Gastroesophageal sphincter (tissue), 3 donors: ENCODE measurements at regions not wholly inside any gene's neighbourhood (a gene's known extent, or its start where the extent isn't known, plus 50 kb on each side); places are given as distances from the start of the nearest gene placed in this dataset.

Source experiments
- CTCF ChIP-seq, 4 experiments: fragments of 200-600 bp in 2 of 4; fragments of 450-650 bp in 2 of 4; sonication (generic) in 1 of 4; IDR thresholded peaks; one replicate each; pipeline ENCODE4 v1.5.1; 2017 to 2019; ENCODE audit warnings: antibody characterized with exemption in 4 of 4, mild to moderate bottlenecking in 2 of 4, moderate library complexity in 2 of 4
- EP300 ChIP-seq: sonication (generic); formaldehyde crosslinking; IDR thresholded peaks from one replicate; pipeline ENCODE4 v1.6.1; 2017; ENCODE audit warnings: antibody characterized with exemption, mild to moderate bottlenecking
- POLR2A ChIP-seq, 2 donors: fragments of 450-650 bp; IDR thresholded peaks; one replicate each; pipeline ENCODE4 v1.6.1; 2017; ENCODE audit warnings: antibody characterized with exemption in 2 of 2, mild to moderate bottlenecking in 2 of 2, moderate library complexity in 1 of 2

- TF ChIP-seq POLR2A (IDR thresholded peaks at IDR 0.05) (no peak), CTCF (IDR thresholded peaks at IDR 0.05) (no peak), EP300 (no peak)
Measured at GRCh38 chr11:25357133-25357532, 860.3 kb downstream of the LUZP2 start.
